ENCODE measurements at regions not wholly inside any gene's neighbourhood (a gene's known extent, or its start where the extent isn't known, plus 50 kb on each side); places are given as distances from the start of the nearest gene placed in this dataset.

DNA sequence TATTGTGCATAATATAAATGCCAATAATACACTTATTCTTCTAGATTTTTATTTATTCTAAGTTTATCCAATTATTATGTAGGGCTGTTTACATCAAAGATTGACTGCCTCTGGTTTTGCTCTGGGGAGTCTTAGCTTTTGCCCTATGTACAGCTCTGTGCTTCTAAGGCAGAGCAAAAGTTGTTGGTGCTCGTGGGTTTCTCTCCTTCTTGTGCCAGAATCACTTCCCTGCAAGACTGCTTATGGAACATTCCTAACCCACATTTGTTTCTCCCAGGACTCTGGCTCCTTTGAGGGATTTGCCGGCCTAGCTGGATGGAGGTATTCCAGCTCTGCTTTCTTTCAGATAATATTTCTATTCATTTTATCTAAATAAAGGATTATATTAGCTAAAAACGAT is 849.1 kb downstream of the USP25 start:
- Mint-ChIP-seq H3K27me3 (no peaks in the 10 kb centered on the region), H3K9me3 (no peaks in the 10 kb centered on the region), H3K4me1 (no peaks in the 10 kb centered on the region), H3K4me3 (no peak overlapping the region), H3K27ac (no peak overlapping the region), H3K36me3 (no peaks in the 10 kb centered on the region)
- POLR2A ChIA-PET: no interaction called here
- ATAC-seq (ENCODE audit: low read depth) (no peak), DNase-seq (no peak)

- Mint-ChIP-seq H3K27ac (no peak overlapping the region), H3K4me1 (no peaks in the 10 kb centered on the region), H3K4me3 (no peak overlapping the region), H3K36me3 (no peaks in the 10 kb centered on the region), H3K9me3 (no peaks in the 10 kb centered on the region), H3K27me3 (no peaks in the 10 kb centered on the region)
- POLR2A ChIA-PET: no interaction called here
- no peak for DNase-seq
- no peak for ATAC-seq (ENCODE audit: low read depth)
These were observed 849.8 kb downstream of the USP25 start for GRCh38 chr21:16579538-16579937.

DNA sequence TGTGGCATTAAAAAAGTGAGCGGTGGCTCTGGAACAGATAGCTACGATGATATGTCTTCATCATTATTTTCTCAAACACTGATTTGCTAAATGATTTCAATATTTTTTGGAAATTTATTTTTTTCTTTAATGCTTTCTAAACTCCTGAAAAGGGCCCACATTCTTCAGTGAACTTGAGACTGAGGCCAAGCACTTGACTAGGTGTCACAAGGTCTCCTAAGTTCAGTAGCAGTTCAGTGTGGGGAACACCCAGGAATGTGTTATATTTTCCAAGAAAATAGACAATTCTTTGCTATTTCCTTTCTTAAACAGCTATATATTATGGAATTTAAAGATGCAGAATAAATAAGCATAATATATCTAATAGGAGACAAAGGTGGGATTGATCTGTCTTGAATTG is 850.9 kb downstream of the USP25 start:
- Mint-ChIP-seq H3K27ac (no peak overlapping the region), H3K27me3 (no peaks in the 10 kb centered on the region), H3K9me3 (no peaks in the 10 kb centered on the region), H3K36me3 (no peaks in the 10 kb centered on the region), H3K4me3 (no peak overlapping the region), H3K4me1 (no peaks in the 10 kb centered on the region)
- ATAC-seq (ENCODE audit: low read depth): no peak
- POLR2A ChIA-PET: no interaction called here
- no peak for DNase-seq

- H3K27ac Mint-ChIP-seq: no peak overlapping the region
- no peaks in the 10 kb centered on the region for H3K36me3 Mint-ChIP-seq
- DNase-seq (no peak), ATAC-seq (ENCODE audit: low read depth) (no peak)
- H3K27me3 Mint-ChIP-seq: no peaks in the 10 kb centered on the region
- no peaks in the 10 kb centered on the region for H3K4me1 Mint-ChIP-seq
- H3K4me3 Mint-ChIP-seq: no peak overlapping the region
- POLR2A ChIA-PET: no interaction called here
- no peaks in the 10 kb centered on the region for H3K9me3 Mint-ChIP-seq
These were observed 853.8 kb downstream of the USP25 start for GRCh38 chr21:16583556-16583955.

DNA sequence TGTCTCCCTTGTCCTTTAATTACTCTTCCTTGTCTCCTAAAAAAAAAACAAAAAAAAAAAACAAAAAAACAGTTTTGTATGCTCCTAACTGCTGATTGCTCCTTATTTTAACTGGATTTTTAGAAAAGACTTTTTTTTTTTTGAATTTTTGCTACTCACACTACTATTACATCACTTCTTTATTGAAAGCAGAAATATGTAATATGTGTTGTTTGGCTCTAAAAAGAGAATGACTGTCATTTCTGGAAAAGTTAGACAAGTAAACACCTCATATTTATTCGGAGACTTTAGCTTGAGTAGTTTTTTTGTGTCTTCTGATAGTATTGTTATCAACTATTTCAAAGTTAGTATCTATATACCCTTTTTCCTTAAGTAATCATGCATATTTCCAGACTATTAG is 855.0 kb downstream of the USP25 start:
- ATAC-seq (ENCODE audit: low read depth) (no peak), DNase-seq (no peak)
- no peak overlapping the region for H3K4me3 Mint-ChIP-seq
- H3K27me3 Mint-ChIP-seq: no peaks in the 10 kb centered on the region
- H3K4me1 Mint-ChIP-seq: no peaks in the 10 kb centered on the region
- H3K27ac Mint-ChIP-seq: no peak overlapping the region
- no peaks in the 10 kb centered on the region for H3K9me3 Mint-ChIP-seq
- no peaks in the 10 kb centered on the region for H3K36me3 Mint-ChIP-seq
- POLR2A ChIA-PET: no interaction called here

- DNase-seq (no peak), ATAC-seq (ENCODE audit: low read depth) (no peak)
- Mint-ChIP-seq H3K4me1 (no peaks in the 10 kb centered on the region), H3K4me3 (no peak overlapping the region), H3K9me3 (no peaks in the 10 kb centered on the region), H3K27me3 (no peaks in the 10 kb centered on the region), H3K27ac (no peak overlapping the region), H3K36me3 (no peaks in the 10 kb centered on the region)
- POLR2A ChIA-PET: no interaction called here
These were observed 856.1 kb downstream of the USP25 start for GRCh38 chr21:16585896-16586295.

GRCh38 chr21:16587141-16587581 is 857.4 kb downstream of the USP25 start:
- POLR2A ChIA-PET: no interaction called here
- Mint-ChIP-seq H3K9me3 (no peaks in the 10 kb centered on the region), H3K36me3 (no peaks in the 10 kb centered on the region), H3K27me3 (no peaks in the 10 kb centered on the region), H3K27ac (no peak overlapping the region), H3K4me1 (no peaks in the 10 kb centered on the region), H3K4me3 (no peak overlapping the region)
- no peak for ATAC-seq (ENCODE audit: low read depth)
- no peak for DNase-seq

- Mint-ChIP-seq H3K9me3 (no peaks in the 10 kb centered on the region), H3K27ac (no peak overlapping the region), H3K4me1 (no peaks in the 10 kb centered on the region), H3K4me3 (no peak overlapping the region), H3K36me3 (no peaks in the 10 kb centered on the region), H3K27me3 (no peaks in the 10 kb centered on the region)
- DNase-seq (no peak), ATAC-seq (ENCODE audit: low read depth) (no peak)
- POLR2A ChIA-PET: no interaction called here
These were observed 858.0 kb downstream of the USP25 start for GRCh38 chr21:16587681-16588375.

DNA sequence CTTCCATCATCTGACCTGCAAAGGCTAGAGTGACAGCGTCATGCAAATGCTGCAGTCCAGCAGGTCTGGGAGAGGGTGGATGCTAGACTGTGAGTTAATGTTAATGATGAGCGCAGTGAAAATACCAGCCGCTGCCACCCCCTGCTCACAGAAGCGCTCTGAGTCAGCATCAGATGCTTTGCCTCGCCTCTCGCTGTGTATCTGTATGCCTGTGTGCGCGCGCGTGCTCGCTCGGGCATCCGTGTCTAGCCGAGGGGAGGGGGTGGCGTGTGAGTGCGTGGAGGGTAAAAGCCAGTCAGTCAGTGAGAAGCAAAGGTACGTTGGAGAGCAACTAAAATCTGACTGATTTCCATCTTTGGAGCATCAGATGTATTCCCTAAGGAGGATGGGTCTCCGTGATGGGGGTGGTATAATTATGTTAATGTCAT is 858.7 kb downstream of the USP25 start:
- no peaks in the 10 kb centered on the region for H3K9me3 Mint-ChIP-seq
- DNase-seq (no peak), ATAC-seq (ENCODE audit: low read depth) (no peak)
- no peaks in the 10 kb centered on the region for H3K4me1 Mint-ChIP-seq
- no peak overlapping the region for H3K4me3 Mint-ChIP-seq
- POLR2A ChIA-PET: no interaction called here
- no peaks in the 10 kb centered on the region for H3K27me3 Mint-ChIP-seq
- H3K36me3 Mint-ChIP-seq: no peaks in the 10 kb centered on the region
- H3K27ac Mint-ChIP-seq: no peak overlapping the region

DNA sequence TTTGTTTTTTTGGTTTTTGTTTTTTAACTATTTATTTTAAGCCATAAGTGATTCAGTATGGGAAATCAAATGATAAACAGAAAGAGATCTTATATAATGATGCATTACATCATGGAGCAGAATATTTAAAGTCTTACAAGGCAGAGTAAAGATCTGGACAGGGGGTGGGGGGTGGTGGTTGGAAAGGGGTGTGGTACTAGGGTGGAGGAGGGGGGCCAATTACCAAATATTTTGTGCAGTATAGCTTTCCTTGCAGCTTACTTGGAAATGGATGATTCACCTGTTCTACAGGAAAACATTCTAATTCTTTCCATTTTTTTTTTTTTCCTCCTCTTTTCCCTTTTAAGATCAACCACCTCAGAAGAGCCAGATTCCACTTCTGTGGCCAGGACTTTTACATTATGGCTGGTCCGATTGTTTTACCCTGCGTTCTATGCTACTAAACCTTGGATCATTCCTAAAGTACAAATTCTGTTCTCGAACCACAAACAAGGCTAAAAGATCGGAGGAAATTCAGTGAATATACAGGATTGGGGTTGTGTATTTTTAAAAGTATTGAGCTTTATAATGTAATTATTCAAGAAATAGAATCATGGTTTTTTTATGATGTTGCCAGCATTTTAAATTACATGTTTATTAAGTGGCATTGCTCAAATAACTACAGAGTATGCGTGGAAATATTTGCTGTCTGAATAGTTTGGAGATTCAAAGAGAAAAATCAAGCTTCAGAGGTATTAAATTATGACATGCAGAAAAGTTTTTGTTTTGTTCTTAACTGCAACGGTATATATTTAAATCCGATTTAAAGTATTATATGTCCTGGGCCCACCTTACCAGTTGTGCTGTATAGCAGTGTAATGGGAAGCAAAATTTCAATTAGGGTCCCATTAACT is 859.5 kb downstream of the USP25 start:
- Mint-ChIP-seq H3K4me1 (no peaks in the 10 kb centered on the region), H3K4me3 (no peak overlapping the region), H3K27ac (no peak overlapping the region), H3K27me3 (no peaks in the 10 kb centered on the region), H3K9me3 (no peaks in the 10 kb centered on the region), H3K36me3 (no peaks in the 10 kb centered on the region)
- ATAC-seq (ENCODE audit: low read depth) (no peak), DNase-seq (no peak)
- POLR2A ChIA-PET: no interaction called here

- Mint-ChIP-seq H3K4me3 (no peak overlapping the region), H3K4me1 (no peaks in the 10 kb centered on the region), H3K27ac (no peak overlapping the region), H3K36me3 (no peaks in the 10 kb centered on the region), H3K9me3 (no peaks in the 10 kb centered on the region), H3K27me3 (no peaks in the 10 kb centered on the region)
- POLR2A ChIA-PET: no interaction called here
- DNase-seq: no peak
- no peak for ATAC-seq (ENCODE audit: low read depth)
These were observed 860.4 kb downstream of the USP25 start for GRCh38 chr21:16590186-16590585.

GRCh38 chr21:16590641-16591292 is 861.0 kb downstream of the USP25 start:
- no peak overlapping the region for H3K27ac Mint-ChIP-seq
- DNase-seq (no peak), ATAC-seq (ENCODE audit: low read depth) (no peak)
- no peaks in the 10 kb centered on the region for H3K9me3 Mint-ChIP-seq
- no peaks in the 10 kb centered on the region for H3K36me3 Mint-ChIP-seq
- no peak overlapping the region for H3K4me3 Mint-ChIP-seq
- POLR2A ChIA-PET: no interaction called here
- no peaks in the 10 kb centered on the region for H3K4me1 Mint-ChIP-seq
- H3K27me3 Mint-ChIP-seq: no peaks in the 10 kb centered on the region

DNA sequence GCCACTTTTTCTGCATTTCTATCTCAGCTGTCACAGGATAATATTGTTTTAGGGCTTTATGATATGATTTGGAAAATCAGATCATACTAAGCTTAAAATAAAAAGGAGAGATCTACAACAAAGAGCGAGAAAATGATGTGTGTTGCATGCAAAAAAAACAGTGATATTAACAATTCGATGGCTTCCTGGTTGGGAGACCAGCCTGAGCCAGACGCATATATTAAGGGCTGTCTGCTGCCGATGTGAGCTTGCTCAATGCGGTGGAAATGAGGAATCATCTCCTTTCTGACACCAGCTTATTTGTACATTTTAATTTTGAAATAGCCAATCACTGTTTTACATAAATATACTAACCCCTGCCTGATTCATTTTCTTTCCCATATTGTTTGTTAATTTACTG is 862.6 kb downstream of the USP25 start:
- H3K36me3 Mint-ChIP-seq: no peaks in the 10 kb centered on the region
- no peaks in the 10 kb centered on the region for H3K4me1 Mint-ChIP-seq
- H3K4me3 Mint-ChIP-seq: no peak overlapping the region
- H3K27ac Mint-ChIP-seq: no peak overlapping the region
- DNase-seq: no peak
- ATAC-seq (ENCODE audit: low read depth): no peak
- POLR2A ChIA-PET: no interaction called here
- H3K27me3 Mint-ChIP-seq: no peaks in the 10 kb centered on the region
- H3K9me3 Mint-ChIP-seq: peaks cover 2% of the 10 kb centered on the region

- H3K4me1 Mint-ChIP-seq: no peaks in the 10 kb centered on the region
- ATAC-seq (ENCODE audit: low read depth) (no peak), DNase-seq (no peak)
- POLR2A ChIA-PET: no interaction called here
- H3K9me3 Mint-ChIP-seq: peaks cover 2% of the 10 kb centered on the region
- no peak overlapping the region for H3K27ac Mint-ChIP-seq
- no peak overlapping the region for H3K4me3 Mint-ChIP-seq
- no peaks in the 10 kb centered on the region for H3K36me3 Mint-ChIP-seq
- no peaks in the 10 kb centered on the region for H3K27me3 Mint-ChIP-seq
These were observed 864.4 kb downstream of the USP25 start for GRCh38 chr21:16594191-16594590.
